ENCODE measurements at regions not wholly inside any gene's neighbourhood (a gene's known extent, or its start where the extent isn't known, plus 50 kb on each side); places are given as distances from the start of the nearest gene placed in this dataset.

DNA sequence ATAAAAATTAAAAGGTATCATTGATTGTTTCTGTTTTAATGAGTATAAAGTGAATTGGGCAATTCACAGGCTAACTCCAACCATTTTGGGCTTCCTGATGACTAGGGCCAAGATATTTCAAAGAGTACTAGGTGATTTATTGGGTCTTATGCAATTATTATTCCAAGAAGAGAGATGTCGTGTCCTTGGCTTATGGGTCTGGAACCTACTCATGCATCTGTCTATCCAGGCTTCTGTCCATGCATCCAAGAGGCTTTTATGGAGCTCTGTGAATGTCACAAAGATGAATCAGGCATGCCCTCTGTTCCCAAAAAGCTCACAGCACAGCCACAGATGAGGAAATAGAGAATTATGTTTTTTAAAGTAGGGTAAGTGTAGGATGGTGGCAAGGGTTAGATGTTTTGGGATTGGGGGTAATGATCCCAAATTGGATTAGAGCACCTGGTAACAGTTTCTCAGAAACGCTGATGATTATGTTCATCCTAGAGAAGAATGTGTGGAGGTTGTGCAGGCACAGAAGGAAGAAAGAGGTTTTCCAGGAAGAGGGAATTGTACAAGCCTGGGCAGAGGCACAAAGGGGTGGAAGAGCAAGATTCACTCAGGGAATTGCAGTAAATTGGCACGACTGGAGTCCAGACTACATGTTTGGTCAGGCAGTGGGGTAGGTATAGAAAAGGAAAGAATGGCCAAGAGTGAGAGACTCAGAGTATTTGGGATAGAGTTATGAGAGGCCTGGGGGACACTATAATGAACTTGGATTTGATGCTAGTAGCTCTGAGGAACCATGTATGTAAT is 83.0 kb upstream of the TNC start:
- peak; percentile 66 for DNase-seq (ENCODE audit: low read depth)
- no peak overlapping the region for H3K4me3 ChIP-seq (ENCODE audit: low read depth, low read length)
- POLR2A ChIA-PET: no interaction called here
- H3K27me3 ChIP-seq (ENCODE audit: control insufficient read depth, insufficient read depth, low read length): no peaks in the 10 kb centered on the region
- TF ChIP-seq, protein P1, sequence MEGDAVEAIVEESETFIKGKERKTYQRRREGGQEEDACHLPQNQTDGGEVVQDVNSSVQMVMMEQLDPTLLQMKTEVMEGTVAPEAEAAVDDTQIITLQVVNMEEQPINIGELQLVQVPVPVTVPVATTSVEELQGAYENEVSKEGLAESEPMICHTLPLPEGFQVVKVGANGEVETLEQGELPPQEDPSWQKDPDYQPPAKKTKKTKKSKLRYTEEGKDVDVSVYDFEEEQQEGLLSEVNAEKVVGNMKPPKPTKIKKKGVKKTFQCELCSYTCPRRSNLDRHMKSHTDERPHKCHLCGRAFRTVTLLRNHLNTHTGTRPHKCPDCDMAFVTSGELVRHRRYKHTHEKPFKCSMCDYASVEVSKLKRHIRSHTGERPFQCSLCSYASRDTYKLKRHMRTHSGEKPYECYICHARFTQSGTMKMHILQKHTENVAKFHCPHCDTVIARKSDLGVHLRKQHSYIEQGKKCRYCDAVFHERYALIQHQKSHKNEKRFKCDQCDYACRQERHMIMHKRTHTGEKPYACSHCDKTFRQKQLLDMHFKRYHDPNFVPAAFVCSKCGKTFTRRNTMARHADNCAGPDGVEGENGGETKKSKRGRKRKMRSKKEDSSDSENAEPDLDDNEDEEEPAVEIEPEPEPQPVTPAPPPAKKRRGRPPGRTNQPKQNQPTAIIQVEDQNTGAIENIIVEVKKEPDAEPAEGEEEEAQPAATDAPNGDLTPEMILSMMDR (IDR thresholded peaks at IDR 0.05; ENCODE audit: insufficient read depth, low read depth, low read length): no peak
- H3K36me3 ChIP-seq (ENCODE audit: control insufficient read depth, insufficient read depth, low read length): no peaks in the 10 kb centered on the region
- CTCF ChIA-PET: no interaction called here

DNA sequence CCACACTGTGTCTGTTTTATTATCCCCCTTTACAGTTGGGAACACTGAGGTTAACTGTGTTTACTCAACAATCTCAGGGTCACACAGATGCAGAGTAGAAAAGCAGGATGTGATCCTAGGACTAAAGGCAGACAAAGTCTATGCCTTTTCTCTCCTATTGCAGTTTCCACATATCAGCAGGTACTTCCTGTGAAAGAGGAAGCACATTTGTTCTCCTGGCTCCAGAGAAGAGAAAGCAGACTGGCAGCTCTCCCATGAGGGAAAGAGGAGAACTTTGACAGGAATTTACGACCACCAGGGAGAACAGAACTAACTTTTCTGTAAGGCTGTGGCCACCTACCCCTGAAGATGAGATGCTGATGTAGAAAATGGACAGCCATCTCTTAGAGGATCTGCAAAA is 84.2 kb upstream of the TNC start:
- ChIA-PET POLR2A (no interaction called here), CTCF (interaction anchor here (1.1 to 1.4 kb wide), 2 partner anchors 8 to 796 kb away, joined by 3 read pairs; no protein-coding TSS in a partner anchor)
- H3K27me3 ChIP-seq (ENCODE audit: control insufficient read depth, insufficient read depth, low read length): no peaks in the 10 kb centered on the region
- no peak overlapping the region for H3K4me3 ChIP-seq (ENCODE audit: low read depth, low read length)
- TF ChIP-seq, protein P1 (IDR thresholded peaks at IDR 0.05; ENCODE audit: insufficient read depth, low read depth, low read length): no peak
- no peak for DNase-seq (ENCODE audit: low read depth)
- H3K36me3 ChIP-seq (ENCODE audit: control insufficient read depth, insufficient read depth, low read length): no peaks in the 10 kb centered on the region

GRCh38 chr9:115202960-115203751 is 85.2 kb upstream of the TNC start:
- Histone ChIP-seq H3K27me3 (ENCODE audit: control insufficient read depth, insufficient read depth, low read length) (no peaks in the 10 kb centered on the region), H3K36me3 (ENCODE audit: control insufficient read depth, insufficient read depth, low read length) (no peaks in the 10 kb centered on the region), H3K4me3 (ENCODE audit: low read depth, low read length) (no peak overlapping the region)
- ChIA-PET POLR2A (no interaction called here), CTCF (interaction anchor here (1.0 to 3.4 kb wide), 6 partner anchors 8 to 797 kb away, joined by 3 to 14 read pairs (median 3); no protein-coding TSS in a partner anchor)
- peak; percentile 89 for DNase-seq (ENCODE audit: low read depth)
- TF ChIP-seq, protein P1 (IDR thresholded peaks at IDR 0.05; ENCODE audit: insufficient read depth, low read depth, low read length): 0 out of 2 replicates have a peak, but pooled peaks have one; percentile 12

DNA sequence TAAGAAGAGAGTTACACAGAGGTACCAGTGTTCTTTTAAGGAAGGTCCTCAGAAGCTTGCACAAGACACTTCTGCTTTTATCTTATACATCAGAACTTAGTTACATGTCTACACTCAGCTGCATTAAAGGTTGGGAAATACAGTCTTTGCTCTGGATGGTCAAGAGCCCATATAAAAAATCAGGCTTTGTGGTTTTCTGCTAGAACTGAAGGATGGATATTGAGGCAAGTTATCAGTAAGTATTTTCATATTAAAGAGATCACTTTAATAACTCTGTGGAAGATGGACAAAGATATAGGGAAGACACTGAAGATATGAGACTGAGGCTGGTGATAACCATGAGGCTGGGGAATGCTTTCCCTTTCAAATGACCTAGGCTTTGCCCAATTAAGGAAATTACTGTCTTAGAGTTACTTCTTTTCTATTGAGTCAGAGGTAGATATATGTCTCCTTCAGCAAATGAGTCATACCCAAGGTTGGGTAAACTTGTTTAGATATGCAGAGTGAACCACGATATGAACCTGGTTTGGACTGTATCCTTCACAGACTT is 87.0 kb upstream of the TNC start:
- H3K27me3 ChIP-seq (ENCODE audit: control insufficient read depth, insufficient read depth, low read length): no peaks in the 10 kb centered on the region
- no peak overlapping the region for H3K4me3 ChIP-seq (ENCODE audit: low read depth, low read length)
- DNase-seq (ENCODE audit: low read depth): peak; percentile 64
- POLR2A ChIA-PET: no interaction called here
- H3K36me3 ChIP-seq (ENCODE audit: control insufficient read depth, insufficient read depth, low read length): no peaks in the 10 kb centered on the region
- TF ChIP-seq, protein P1 (IDR thresholded peaks at IDR 0.05; ENCODE audit: insufficient read depth, low read depth, low read length): no peak
- CTCF ChIA-PET: interaction anchor here (1.0 to 3.4 kb wide), 2 partner anchors 37 to 58 kb away, joined by 4 to 14 read pairs; no protein-coding TSS in a partner anchor
